ENCODE measurements at regions not wholly inside any gene's neighbourhood (a gene's known extent, or its start where the extent isn't known, plus 50 kb on each side); places are given as distances from the start of the nearest gene placed in this dataset.

GRCh38 chr3:168395551-168395950 lies 299.8 kb upstream of the GOLIM4 start:
- TF ChIP-seq CTCF (IDR thresholded peaks at IDR 0.05; ENCODE audit: insufficient read depth, low read length) (no peak), REST (IDR thresholded peaks at IDR 0.05; ENCODE audit: insufficient replicate concordance, low read depth) (no peak), SPI1 (IDR thresholded peaks at IDR 0.05; ENCODE audit: borderline replicate concordance, low read depth) (no peak), GABPA (IDR thresholded peaks at IDR 0.05; ENCODE audit: low read depth) (no peak)

All from HL-60 (cell line).